Cerebellar nuclear complex (tissue), 1 donor: ENCODE measurements at regions not wholly inside any gene's neighbourhood (a gene's known extent, or its start where the extent isn't known, plus 50 kb on each side); places are given as distances from the start of the nearest gene placed in this dataset.
"Not testable (repeated sequence)": the region's sequence is repeated elsewhere in the genome, so short reads cannot be mapped to it uniquely, and the experiment has no call there.

Source experiments
- DNase-seq, 2 experiments: peaks; one replicate each; lab custom pipeline; 2025; lab: John Stamatoyannopoulos, UW

DNA sequence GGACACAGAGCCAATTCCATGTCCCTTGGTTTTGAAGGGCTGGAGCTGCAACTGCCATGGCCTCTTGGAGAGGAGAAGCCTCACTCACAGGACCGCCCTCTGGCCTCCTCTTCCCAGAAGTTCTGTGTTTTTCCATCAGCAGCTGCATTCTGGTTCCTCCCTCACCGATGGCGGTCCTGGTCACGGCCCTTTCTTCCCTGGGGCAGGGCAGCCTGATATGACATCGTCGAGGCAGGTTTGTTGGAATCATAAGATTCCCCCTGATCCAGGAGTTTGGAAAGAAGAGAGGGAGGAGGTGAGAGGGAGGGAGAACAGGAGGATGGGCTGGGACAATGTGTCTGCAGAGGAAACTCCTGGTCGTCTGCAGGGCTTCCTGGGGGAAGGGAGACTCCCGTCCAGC is 82.7 kb upstream of the PDZD8 start:
- no peak for DNase-seq

DNA sequence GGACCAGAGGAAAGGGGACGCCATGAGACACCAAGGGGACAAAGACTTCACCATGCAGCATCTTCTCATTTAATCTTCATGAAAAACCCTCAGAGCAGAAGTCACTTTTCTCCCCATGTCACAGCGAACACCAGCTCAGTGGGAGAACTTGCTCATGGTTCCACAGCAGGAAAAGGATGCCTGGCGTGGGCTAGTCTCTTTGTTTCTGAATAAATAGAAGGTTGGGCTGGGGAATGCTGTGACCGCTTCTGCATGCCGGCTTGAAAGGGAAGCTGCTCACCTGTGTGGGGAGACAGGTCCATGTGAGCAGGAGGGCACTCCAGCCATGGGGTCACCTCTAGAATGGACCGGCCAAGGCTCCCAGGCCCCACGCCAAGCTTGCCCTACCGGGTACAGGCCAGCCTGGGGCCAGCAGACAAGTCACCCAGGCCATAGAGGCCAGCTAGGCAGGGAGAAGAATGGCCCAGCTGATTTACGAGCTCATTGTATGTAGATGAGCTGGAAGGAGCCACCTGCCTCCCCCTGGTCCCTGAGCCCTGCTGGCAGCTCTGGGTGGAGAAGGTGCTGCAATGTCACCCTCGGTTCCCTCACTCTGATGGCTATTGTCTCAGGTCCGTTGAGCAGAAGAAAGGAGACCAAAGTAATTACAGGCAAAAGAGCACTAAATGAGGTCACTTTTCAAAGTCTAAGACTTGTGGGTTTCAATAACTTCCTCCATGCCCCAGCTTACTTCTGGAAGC is 82.0 kb upstream of the PDZD8 start:
- DNase-seq: no peak

DNA sequence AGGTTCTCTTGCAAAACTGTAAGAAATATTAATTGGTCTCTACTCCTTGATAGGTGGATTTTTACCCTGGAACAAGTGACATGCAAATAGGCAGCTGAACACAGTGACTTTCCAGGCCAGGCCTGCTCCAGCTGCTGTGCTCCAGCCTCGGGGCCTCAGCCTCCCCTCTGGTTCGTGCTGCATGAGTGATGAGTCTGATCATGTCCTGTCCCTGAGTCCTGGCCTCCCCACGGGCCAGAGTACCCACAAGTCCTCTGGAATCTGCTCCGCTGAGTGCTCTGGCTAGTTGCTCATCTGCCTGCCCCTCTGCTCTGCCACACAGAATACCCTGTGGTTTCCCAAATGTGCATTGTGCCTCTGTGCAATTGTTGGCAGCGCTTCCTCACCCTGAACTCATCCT is 80.1 kb upstream of the PDZD8 start:
- no peak for DNase-seq

DNA sequence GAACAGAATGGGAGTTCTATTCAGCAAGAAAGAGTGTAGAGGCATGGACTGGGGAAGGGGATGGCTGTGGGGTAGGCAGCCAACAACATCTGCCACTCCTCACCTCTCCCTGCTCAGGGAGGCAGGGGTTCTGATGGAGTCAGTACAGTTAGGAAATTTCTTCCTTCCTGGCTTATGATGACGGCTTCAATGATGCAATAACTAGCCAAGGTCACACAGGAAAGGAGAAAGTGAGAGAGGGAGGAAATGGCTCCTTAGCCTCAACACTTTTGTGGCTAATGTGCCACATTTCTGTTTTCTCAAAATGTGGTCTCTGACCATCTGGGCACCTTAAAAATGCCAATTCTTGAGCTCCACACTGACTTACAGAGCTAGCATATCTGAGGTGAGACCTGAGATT is 79.3 kb upstream of the PDZD8 start:
- DNase-seq: no peak

DNA sequence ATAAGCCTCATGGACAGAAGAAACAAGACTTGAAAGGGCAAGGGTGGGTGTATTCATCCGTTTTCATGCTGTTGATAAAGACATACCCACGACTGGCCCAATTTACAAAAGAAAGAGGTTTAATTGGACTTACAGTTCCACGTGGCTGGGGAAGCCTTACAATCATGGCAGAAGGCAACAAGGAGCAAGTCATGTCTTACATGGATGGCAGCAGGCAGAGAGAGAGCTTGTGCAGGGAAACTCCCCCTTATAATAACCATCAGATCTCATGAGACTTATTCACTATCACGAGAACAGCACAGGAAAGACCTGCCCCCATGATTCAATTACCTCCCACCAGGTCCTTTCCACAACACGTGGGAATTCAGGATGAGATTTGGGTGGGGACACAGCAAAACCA is 78.2 kb upstream of the PDZD8 start:
- not testable (repeated sequence) for DNase-seq

DNA sequence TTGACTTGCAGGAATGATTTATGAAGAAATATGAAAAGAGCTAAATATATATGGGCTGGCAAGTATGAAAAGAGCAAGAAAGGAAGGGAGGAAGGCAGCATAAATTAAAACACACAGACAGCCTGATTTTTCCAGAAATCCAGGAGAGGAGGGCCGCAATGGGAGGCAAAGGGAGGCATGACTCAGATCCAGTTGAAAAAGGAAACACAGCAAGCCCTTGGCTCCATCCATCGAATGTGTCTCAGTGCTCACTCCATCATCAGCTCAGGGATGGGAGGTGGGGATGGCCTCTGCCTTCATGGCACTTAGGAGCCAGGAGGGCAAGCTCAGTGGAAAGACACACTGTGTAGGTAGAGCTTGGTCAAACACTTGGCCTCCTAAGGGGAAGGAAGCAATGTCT is 75.7 kb upstream of the PDZD8 start:
- DNase-seq: no peak

DNA sequence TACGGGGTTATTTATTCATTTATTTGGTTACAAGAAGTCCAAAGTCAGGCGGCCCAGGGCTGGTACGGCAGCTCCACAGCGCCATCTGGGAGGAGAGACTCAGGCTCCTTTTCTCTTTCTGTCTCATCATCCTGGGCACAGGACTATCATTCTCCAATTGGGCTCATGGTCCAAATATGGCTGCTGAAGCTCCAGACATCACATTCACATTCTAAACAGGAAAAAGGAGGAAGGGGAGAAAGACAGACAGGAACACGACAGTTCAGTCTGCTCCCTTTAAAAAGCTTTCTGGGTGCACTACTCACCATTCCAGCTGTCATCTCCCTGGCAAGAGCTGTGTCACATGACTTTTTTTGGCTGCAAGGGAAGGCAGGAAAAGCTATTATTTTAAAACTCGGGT is 74.4 kb upstream of the PDZD8 start:
- no peak for DNase-seq

DNA sequence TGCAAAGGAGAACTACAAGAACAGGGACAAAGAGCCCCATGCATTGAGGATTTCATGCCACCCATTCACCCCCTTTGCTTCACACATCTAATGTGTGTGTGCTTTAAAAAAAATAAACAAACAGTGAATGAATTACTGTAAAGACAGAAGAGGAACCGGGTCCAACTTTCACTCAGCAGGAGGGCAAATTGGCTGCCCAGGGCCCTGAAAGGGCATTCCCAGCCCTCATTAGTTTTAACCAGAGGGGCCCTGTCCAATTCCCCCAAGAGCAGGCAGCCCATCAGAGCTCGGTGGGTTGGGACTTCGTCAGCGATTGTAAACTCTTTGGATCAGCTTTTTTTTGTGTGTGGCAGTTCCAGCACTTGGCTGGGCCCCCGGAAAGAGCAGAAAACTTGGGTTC is 73.6 kb upstream of the PDZD8 start:
- DNase-seq: no peak

DNA sequence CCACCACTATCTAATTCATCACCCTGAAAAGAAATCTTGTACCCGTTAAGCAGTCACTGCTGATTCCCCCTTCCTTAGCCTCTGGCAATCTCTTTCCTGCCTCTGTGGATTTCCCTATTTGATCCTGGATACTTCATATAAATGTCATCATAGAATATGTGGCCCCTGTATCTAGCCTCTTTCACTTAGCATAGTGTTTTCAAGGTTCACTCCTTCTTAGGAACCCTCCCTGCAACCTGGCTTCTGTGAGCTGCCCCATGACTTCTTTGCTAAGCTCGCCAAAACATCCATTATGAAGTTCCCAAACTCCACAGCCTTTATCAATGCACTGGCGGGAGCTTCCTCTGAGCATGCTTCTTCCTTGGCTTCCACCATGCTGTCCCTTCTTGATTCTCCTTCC is 70.8 kb upstream of the PDZD8 start:
- no peak for DNase-seq

DNA sequence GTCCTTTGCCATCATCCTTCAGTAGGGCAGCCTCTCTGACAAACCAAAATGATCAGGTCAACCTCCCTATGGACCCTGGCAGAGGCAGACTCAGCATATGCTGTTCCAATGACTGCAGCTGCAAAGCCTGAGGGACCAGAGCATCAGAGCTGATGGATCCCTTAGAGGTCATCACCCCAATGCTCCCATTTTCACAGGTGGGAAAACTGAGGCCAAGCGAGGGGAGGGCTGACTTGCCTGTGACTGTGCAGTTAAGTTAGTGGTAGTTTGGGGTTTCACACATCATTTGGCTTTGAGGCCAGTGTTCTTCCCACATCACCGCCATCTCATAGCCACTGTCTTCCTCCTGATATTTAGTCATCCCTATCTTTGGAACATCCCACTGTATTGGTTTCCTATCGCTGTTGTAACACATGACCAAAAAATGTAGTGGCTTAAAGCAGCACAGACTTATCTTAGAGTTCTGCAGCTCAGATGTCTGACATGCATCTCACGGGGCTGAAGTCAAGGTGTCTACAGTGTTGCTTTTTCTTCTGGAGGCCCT is 69.3 kb upstream of the PDZD8 start:
- DNase-seq: no peak

DNA sequence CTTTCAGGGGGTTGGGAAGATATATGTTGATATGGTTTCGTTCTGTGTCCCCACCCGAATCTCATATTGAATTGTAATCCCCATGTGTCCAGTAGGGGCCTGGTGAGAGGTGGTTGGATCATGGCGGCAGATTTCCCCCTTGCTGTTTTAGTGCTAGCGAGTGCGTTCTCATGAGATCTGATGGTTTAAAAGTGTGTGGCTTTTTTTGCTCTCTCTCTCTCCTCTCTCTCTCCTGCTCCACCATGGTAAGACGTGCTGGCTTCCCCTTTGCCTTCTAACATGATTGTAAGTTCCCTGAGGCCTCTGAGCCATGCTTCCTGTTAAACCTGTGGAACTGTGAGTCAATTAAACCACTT is 68.4 kb upstream of the PDZD8 start:
- no peak for DNase-seq

DNA sequence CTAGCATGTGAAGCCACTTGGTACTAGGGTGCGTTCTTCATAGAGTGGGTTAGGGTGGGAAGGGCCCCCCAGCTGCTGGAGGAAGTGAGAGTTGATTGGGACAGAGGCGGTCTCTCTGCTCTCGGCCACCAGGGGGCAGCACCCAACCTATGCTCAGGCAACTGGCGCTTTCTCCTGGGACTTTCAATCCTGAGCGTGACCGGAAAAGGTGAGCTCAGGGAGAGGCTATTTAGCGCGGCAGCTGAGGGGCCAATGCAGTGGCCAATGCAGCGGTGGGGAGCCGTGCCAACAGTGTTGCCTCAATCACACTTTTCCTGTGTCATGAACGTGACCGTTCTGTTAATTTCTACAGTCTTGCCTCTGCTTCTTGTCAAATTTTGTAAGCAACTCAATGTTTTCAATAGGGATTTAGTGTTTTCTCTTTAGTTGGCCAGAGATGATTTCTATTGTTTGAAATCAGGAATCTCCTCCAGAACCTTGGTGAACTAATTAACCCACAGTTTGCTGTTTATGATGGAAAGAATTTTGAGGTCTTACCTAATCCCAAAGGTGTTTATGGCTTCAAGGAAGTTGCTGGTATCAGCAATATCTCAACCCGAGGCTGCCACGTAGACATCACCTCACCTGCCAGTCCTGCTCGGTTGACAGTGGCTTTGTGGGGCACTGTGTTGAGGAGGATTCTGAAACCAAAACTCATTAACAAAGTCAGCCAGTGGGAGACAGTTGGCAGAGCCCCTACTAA is 67.9 kb upstream of the PDZD8 start:
- no peak for DNase-seq

DNA sequence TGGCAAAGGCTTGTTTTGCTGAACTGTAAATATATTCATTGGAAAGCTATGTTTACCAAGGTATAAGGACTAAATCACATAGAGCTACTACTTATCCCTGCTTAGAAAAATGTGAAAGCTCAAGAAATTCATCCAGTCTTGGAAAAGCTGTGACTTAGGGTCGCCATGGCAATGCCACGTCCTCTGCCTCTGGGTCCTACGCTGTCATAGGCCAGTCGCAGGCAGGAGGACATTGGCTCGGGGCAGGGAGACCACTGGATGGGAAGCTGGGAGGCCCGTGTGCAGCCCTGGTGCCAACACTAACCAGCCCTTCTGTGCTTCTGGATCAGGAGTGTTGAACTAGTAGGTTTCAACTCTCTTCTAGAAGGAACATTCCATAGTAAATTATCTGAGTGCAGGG is 67.3 kb upstream of the PDZD8 start:
- DNase-seq: no peak

DNA sequence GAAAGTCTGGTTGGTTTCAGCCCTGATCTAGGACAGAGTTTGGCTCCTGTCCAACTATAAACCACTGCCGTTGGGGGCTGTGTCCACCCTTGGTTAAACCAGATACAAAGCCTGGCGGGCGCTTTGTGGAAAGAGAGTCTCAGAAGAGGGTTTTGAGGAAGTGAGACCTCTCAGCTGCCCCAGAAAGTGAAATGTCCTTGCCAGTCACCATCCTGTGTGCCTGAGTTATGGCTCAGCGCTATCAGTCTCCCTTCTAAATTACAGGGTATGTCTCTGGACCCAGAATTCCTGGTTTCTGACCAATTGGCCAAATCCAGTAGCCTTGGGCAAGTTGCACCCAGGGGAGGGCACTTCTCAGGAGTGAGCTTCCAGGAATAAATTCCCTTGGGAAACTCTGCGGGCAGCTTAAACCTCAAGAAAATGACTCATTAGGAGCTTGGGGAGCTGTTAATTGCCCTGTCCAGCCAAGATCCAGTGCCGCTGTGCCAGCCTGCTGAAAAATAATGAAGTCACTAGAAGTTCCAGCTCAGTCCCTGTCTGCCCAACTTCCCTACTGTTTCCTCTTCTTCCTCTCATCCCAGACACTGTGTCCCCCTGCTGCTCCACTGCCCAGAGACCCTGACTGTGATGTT is 66.7 kb upstream of the PDZD8 start:
- DNase-seq: no peak

DNA sequence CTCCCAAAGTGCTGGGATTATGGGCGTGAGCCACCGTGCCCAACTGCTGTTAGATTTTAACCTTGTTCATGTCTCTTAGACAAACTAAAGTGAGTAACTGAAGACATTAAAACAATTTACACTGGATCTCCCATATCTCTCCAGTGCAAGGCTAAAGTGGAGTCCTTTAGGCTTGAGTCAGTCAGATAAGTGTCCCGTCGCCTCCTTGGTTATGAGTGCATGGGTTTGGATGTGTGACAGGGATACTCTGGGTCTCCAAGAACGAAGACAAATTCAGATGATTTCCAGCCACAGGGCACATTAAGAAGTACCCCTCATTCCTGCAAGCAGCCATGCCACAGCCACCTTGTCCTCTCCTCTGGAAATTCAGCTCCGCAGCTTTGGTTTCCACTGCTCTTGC is 66.1 kb upstream of the PDZD8 start:
- no peak for DNase-seq

DNA sequence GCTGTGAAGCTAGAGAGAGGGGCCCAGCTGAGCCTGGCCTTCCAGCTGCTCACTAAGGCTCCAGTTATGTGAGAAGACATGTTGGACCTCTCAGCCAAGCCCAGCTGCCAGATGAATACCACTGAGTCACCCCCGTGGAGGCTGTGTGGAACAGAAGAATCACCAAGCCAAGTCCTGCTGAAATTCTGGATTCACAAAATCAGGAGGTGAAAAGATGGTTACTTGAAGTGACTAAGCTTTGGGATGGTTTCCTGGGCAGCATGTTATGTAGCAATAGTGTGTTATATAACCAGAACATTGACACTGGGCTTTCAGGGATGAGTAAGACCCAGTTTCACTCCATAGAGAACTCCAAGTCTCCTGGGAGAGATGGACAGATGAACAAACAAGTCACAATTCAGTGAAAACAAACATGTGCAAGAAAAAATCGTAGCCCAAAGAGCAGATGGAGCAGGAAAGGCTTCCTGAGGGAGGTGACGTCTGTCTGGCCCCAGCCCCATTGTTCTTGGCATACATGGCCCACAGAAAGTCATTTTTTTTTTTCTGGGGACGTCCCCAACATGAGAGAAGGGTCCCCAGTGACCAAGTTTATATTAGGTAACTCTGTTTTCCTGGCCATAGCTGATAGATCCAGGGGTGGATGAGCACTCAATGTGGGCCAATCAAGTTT is 64.1 kb upstream of the PDZD8 start:
- no peak for DNase-seq

DNA sequence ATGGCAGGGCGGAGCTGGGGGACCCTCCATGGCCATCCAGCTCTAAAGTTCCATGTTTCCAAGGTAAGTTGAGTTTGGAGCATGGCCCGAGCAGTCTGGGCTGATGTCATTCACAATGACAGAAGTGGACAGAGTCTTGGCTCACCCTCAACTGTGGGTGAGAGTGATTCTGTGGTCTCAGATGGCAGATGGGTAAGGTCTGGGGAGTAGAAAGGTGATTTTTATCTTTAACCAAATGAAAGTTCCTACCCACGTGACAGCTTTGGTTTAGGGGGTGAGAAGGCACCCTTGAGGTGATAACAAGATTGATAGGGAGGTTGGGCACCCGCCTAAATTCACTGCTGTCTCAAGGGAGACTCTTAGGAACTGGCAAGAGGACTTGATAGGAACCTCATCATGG is 57.6 kb upstream of the PDZD8 start:
- no peak for DNase-seq

DNA sequence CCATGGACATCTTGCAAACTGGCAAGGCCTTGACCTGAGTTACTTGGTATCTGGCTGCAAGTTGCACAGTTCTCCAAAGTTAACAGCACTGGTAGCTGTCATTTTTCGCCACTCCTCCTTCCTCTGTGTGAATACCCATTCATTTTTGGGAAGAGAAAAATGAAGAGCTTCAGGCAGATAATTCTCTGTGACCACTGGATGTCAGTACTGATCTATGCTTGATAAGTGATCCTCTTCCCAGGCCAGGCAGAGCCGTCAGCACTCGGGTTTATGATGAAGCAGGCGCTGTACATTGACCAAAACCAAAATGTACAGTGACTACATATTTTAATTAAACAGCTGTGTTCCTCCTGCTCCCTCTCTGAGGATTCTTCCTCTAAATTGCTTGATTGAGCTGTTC is 55.9 kb upstream of the PDZD8 start:
- DNase-seq: no peak

DNA sequence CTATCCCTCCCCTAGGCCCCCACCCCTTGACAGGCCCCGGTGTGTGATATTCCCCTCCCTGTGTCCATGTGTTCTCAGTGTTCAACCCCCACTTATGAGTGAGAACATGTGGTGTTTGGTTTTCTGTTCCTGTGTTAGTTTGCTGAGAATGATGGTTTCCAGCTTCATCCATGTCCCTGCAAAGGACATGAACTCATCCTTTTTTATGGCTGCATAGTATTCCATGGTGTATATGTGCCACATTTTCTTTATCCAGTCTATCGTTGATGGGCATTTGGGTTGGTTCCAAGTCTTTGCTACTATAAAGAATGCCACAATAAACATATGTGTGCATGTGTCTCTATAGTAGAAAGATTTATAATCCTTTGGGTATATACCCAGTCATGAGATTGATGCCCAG is 55.3 kb upstream of the PDZD8 start:
- DNase-seq: not testable (repeated sequence)

DNA sequence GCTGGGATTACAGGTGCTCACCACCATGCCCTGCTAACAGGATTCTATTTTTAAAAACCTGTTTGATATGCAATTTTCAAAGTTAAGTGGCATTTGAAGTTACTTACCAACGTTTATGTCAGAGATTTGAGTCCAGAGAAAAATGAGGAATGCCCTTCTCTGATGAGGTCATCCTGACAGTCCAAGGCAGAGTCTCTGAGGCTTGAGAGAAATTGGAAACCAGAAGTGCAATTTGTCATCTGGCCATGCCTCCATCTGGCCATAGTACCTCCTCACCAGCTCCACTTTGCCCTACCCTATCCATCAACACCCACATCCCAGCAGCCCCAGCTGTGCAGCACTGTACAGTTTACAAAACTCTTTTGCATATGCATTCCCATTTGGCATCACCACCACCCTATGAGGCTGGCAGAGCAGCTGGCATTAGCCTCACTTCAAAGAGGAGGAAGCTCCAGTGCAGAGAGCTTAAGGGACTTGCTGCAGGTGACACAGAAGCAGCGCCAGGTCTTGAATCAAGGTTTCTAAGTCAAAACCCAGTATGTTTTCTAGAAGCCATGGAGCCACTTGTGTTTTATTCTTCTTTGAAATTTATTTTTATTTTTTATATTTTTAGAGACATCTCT is 54.5 kb upstream of the PDZD8 start:
- no peak for DNase-seq

DNA sequence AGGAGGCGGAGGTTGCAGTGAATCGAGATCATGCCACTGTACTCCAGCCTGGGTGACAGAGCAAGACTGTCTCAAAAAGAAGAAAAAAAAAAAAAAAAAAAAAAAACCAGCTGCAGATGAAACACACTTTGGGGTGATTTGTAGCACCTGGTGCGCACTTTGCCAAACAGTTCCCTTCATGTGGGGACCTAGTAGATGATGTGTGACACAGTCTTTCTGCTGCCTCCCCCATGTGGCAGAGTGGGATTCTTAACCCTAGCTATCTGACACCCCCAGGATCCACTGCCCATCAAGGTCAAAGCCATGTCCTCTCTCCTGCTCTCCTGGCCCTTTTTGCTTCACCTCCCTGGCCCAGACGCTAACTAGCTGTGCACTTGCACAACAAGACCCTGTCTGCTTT is 52.1 kb upstream of the PDZD8 start:
- DNase-seq: no peak

DNA sequence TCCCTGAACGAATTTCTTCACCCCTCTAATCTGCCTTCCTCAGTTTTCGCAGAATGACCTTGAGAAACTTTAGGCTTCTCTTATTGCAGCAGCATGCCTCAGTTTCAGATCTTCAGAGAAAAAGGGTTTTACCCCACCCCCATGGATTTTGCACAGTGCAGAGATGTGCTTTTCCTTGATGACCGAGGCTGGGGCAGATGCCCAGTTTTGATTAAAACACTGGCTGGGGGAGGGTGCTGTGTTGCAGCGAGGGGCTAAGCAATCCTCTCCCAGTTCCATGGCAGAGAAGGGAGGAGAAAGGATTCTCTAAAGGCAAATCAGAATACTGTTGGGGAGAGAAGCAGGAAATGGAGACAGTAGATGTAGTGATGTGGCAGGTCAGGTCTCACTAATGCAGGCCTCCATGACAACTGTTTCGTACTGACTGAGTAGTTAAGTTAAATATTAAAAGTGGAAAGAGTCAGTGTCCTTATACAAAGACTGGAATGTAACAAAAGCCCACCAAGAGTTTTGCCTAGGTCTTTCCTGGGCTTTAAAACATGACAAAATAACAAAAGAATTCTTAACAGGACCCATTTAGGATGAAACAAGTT is 50.8 kb upstream of the PDZD8 start:
- DNase-seq: no peak
